Stomach (tissue), 4 donors: ENCODE measurements at regions not wholly inside any gene's neighbourhood (a gene's known extent, or its start where the extent isn't known, plus 50 kb on each side); places are given as distances from the start of the nearest gene placed in this dataset.

ENCODE experiments used
- EP300 ChIP-seq: sonication (generic); formaldehyde crosslinking; IDR thresholded peaks from one replicate; pipeline ENCODE4 v1.6.1; 2017; ENCODE audit warnings: antibody characterized with exemption
- POLR2A ChIP-seq, 4 donors: fragments of 450-650 bp; IDR thresholded peaks; one replicate each; pipeline ENCODE4 v1.6.1; 2016; ENCODE audit warnings: antibody characterized with exemption in 4 of 4, control low read depth in 2 of 4, mild to moderate bottlenecking in 1 of 4, moderate library complexity in 1 of 4
- POLR2AphosphoS5 ChIP-seq, 3 donors: sonication (generic); formaldehyde crosslinking; IDR thresholded peaks; one replicate each; pipeline ENCODE4 v1.6.1; 2016; ENCODE audit warnings: antibody characterized with exemption in 3 of 3
- TF ChIP-seq, protein P1 (sequence below), 7 experiments: fragments of 450-650 bp in 4 of 7; fragments of 200-600 bp in 3 of 7; sonication (generic) in 3 of 7; IDR thresholded peaks; one replicate each; pipeline ENCODE4 v1.5.1; 2016 to 2019; ENCODE audit warnings: antibody characterized with exemption in 7 of 7, control low read depth in 2 of 7, mild to moderate bottlenecking in 1 of 7

DNA sequence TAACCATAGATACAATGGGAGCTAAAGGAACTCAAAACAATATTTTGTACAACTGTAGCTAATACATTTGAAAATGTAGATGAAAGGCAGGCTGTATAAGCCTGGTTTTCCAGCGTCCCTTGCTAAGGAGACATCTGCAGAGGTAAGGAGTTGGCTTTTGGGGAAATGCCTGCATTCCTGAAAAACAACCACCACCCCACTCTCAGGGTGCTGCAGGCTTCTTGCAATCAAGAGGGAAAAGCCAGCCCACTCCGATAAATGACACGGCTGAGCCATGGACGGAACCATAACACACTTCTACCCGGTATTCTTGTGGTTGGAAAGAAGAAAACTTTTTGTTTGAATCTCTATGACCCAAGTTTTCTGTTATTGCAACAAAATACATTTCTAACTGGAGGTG, 200.3 kb downstream of the TEX36 start:
- TF ChIP-seq, protein P1, sequence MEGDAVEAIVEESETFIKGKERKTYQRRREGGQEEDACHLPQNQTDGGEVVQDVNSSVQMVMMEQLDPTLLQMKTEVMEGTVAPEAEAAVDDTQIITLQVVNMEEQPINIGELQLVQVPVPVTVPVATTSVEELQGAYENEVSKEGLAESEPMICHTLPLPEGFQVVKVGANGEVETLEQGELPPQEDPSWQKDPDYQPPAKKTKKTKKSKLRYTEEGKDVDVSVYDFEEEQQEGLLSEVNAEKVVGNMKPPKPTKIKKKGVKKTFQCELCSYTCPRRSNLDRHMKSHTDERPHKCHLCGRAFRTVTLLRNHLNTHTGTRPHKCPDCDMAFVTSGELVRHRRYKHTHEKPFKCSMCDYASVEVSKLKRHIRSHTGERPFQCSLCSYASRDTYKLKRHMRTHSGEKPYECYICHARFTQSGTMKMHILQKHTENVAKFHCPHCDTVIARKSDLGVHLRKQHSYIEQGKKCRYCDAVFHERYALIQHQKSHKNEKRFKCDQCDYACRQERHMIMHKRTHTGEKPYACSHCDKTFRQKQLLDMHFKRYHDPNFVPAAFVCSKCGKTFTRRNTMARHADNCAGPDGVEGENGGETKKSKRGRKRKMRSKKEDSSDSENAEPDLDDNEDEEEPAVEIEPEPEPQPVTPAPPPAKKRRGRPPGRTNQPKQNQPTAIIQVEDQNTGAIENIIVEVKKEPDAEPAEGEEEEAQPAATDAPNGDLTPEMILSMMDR (IDR thresholded peaks at IDR 0.05) = no peak
- TF ChIP-seq POLR2AphosphoS5 (IDR thresholded peaks at IDR 0.05) (no peak), POLR2A (IDR thresholded peaks at IDR 0.05) (no peak), EP300 (no peak)
